RPMI7951 (cell line): ENCODE measurements at regions not wholly inside any gene's neighbourhood (a gene's known extent, or its start where the extent isn't known, plus 50 kb on each side); places are given as distances from the start of the nearest gene placed in this dataset.
"Not testable (repeated sequence)": the region's sequence is repeated elsewhere in the genome, so short reads cannot be mapped to it uniquely, and the experiment has no call there.

Experiments
- DNase-seq: peaks from one replicate; pipeline ENCODE4 v3.0.0-alpha.2; 2012; ENCODE audit warnings: low read depth

DNA sequence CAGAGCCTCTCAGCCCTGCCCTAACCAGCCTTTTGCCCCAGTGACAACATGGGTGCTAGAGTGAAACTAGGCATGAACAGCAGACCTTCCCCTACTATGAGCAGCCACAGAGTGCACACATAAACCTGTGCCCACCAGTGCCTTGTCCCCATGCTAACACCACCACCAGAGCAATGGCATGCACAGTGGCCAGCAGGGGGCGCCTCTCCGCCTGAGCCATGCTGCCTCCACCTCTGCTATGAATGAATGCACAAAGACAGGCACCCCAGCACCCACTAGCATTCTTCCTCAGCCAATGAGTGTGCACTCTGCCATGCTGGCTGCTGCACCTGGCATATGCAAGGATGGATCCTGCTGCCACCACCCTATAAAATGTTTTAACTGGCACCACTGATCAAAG is 286.9 kb upstream of the FGF16 start:
- no peak for DNase-seq

- no peak for DNase-seq
Measured at GRCh38 chrX:77162777-77163176, 284.4 kb upstream of the FGF16 start.

DNA sequence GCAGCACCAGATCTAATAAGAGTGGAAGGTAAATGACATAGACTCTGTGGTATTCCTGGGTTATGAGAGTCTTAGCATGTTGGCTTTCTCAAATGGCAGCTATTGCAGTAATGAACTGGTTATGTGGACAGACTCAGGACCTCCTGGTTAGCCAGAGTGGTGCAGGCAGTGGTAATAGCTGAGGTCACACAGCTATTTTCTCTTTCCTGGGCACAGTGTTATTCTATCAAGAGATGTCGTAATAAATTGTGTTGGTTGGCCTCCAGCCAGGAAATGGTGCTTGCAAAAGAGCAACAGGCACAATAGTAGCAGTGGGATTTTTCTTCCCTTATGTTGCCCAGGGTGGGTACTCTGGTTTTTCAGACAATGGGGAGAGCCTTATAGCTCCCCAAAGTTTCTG is 279.2 kb upstream of the FGF16 start:
- DNase-seq = no peak

GRCh38 chrX:77174680-77175519 is 272.3 kb upstream of the FGF16 start:
- DNase-seq = no peak

- DNase-seq = no peak
Measured at GRCh38 chrX:77200663-77201062, 246.5 kb upstream of the FGF16 start.

DNA sequence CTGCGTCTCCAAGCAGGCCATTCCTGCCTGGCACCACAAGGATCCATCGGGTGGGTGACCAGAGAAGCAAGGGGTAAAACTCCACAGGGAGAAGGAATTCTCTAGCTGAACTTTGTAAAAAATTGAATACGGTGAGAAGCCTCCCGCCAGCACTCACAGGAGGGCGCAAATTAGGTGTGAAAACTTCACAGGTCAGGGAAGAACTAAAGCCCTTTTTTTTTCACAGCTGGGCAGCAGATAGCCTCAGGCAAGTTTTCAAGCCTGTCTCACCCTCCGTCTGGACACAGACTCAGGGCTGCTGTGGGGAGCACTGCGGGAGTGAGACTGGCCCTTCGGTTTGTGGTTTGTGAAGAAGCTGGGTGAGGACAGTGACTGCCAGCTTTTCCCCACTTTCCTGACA is 224.1 kb upstream of the FGF16 start:
- DNase-seq = no peak

- DNase-seq = no peak
Measured at GRCh38 chrX:77264490-77264889, 182.7 kb upstream of the FGF16 start.

DNA sequence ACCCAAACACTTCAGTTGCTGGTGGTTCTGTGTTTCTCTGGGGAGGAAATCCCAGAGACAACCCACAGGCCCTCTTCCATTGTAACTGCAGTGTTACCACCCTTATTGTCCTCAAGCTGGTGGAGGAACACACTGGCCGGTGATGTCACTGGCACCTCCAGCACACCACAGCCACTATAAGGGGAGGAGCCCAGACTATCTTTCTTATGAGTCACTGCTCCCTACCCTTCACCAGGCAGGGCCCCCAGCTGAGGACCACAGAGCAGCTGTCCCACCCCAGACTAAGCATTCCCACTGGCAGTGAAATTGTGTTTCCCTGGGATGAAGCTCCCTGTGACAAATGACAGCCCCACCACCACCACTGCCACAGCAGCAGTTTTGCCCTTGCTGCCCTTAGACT is 171.8 kb upstream of the FGF16 start:
- peak; percentile 43 for DNase-seq

DNA sequence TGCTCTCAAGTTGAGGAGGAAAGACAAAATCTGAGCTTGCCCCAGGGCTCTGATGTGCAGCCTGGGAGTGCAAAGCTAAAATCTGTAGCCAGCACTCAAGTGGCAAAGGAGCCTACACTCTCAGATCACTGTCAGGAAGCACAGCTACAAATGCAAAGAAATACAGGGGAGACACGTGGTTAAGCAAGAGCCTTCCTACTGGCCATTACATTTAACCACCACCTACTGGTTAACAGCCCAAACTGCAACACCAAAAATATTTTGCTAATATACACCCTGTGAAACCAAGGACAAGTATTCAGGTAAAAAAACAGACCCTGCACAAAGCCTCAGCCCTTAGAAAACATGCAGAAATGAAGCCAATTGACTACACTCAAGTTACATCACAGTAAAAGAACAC is 170.4 kb upstream of the FGF16 start:
- peak; percentile 6 for DNase-seq

DNA sequence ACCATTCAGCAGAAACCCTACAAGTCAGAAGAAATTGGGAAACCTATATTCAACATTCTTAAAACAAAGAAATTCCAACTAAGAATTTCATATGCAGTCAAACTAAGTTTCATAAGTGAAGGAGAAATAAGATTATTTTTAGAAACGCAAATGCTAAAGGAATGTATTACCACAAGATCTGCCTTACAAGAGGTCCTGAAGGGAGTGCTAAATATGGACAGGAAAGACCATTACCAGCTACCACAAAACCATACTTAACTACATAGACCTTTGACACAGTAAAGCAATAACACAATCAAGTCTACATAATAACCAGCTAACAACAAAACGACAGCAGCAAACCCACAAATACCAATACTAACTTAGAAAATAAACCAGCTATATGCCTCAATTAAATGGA is 169.3 kb upstream of the FGF16 start:
- no peak for DNase-seq

DNA sequence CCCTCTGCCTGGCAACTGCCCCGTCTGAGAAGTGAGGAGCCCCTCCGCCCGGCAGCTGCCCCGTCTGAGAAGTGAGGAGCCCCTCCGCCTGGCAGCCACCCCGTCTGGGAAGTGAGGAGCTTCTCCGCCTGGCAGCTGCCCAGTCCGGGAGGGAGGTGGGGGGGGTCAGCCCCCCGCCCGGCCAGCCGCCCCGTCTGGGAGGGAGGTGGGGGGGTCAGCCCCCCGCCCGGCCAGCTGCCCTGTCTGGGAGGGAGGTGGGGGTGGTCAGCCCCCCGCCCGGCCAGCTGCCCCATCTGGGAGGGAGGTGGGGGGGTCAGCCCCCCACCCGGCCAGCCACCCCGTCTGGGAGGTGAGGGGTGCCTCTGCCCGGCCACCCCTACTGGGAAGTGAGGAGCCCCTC is 167.8 kb upstream of the FGF16 start:
- not testable (repeated sequence) for DNase-seq

DNA sequence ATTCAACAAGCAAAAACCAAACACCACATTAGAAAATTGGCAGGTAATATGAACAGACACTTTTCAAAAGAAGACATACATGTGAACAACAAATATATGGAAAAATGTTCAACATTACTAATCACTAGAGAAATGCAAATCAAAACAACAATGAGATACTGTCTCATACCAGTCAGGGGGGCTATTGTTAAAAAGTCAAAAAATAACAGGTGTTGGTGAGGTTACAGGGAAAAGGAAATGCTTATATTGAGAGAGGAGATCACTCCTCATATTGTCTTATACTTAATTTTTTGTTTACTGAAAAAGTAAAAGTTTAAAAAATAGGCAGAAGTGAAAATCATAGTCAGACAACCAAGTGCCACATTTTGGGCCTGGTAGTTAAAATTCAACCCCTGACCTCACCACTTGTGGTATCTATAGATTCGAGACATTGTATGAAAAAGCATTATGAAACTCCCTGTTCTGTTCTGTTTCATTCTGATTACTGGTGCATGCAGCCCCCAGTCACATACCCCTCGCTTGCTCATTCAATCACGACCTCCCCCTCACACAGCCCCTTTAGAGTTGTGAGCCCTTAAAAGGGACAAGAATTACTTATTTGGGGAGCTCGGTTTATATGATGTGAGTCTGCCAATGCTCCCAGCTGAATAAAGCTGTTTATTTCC is 153.7 kb upstream of the FGF16 start:
- DNase-seq = no peak

DNA sequence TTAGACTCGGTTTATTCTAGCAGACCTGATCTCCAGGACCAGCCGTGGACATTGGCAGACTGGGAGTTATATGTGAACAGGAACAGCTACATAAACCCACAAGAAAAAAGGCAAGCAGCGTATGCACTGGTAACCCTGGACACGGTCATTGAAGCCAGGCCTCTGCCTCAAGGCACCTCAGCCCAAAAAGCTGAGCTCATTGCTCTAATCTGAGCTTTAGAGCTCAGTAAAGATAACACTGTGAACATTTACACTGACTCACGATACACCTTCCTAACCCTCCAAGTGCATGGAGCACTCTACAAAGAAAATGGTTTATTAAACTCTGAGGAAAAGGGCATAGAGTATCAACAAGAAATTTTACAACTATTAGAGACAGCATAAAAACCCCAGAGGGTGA is 148.9 kb upstream of the FGF16 start:
- DNase-seq = no peak

DNA sequence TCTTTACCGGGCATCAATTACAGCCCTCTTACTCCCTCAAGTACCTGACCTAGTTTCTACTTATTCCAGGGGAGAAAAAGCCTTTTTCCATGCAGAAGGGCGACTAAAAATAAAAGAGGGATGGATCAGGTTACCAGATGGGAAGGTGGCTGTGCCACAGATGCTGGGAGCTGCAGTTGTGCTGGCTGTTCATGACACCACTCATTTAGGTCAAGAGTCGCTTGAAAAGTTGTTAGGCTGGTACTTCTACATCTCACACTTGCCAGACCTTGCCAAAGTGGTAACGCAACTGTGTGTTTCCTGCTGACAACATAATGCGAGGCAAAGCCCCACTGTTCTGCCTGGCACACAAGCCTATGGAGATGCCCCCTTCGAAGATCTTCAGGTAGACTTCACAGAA is 148.4 kb upstream of the FGF16 start:
- no peak for DNase-seq

DNA sequence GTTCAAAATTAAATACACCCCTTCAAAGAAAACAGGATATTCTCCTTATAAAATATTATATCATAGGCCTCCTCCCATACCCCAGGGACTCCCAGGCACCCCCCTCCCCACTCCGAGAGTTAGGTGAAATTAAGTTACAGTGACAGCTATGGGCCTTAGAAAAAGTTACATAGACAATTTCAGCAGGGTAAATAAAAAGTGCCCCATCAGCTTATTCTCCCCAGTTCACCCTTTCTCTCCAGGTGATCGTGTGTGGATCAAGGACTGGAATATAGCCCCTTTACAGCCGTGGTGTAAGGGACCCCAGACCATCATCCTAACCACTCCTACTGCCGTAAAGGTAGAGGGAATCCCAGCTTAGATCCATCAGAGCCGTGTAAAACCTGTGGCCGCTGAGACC is 147.6 kb upstream of the FGF16 start:
- DNase-seq = no peak

DNA sequence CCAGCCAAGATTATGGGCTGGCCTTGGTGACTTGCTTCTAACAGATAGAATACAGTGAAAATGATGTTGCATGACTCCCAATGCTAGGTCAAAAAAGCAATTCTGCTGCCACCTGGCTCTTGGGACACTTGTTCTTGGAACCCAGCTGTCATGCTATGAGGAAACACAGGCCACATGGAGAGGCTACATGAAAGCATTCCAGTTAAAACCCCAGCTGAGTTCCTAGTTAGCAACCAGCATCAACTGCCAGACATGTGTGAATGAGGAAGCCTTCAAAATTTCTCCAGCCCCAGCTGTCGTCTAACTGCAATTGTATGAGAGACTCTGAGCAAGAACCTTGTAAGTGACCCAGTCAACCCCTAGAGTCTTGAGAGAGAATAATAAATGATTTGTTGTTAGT is 105.2 kb upstream of the FGF16 start:
- no peak for DNase-seq

GRCh38 chrX:77346859-77347258 is 100.3 kb upstream of the FGF16 start:
- DNase-seq = no peak

DNA sequence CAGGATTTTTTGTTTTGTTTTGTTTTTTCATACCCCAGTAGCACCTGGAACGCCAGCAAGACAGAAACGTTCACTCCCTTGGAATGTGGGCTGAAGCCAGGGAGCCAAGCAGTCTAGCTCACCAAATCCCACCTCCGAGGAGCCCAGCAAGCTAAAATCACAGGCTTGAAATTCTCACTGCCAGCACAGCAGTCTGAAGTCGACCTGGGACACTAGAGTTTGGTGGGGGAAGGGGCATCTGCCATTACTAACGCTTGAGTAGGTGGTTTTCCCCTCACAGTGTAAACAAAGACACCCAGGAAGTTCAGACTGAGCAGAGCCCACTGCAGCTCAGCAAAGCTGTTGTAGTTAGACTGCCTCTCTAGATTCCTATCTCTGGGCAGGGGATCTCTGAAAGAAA is 99.6 kb upstream of the FGF16 start:
- DNase-seq = no peak

GRCh38 chrX:77389891-77390290 is 57.3 kb upstream of the FGF16 start:
- DNase-seq = no peak

DNA sequence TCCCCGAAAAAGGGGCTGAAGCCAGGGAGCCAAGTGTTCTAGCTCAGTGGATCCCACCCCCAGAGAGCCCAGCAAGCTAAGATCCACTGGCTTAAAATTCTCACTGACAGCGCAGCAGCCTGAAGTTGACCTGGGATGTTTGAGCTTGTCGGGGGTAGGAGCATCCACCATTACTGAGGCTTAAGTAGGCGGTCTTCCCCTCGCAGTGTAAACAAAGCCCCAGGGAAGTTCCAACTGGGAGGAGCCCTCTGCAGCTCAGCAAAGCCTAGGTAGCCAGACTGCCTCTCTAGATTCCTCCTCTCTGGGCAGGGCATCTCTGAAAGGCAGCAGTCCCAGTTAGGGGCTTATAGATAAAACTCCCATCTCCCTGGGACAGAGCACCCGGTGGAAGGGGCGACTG is 56.8 kb upstream of the FGF16 start:
- not testable (repeated sequence) for DNase-seq

- DNase-seq = no peak
Measured at GRCh38 chrX:77396781-77397180, 50.4 kb upstream of the FGF16 start.
